HG02943 (cell line): ENCODE measurements at regions not wholly inside any gene's neighbourhood (a gene's known extent, or its start where the extent isn't known, plus 50 kb on each side); places are given as distances from the start of the nearest gene placed in this dataset.

Source experiments
- ATAC-seq: cut with Tn5 transposase; IDR thresholded peaks from one replicate; pipeline ENCODE4 v1.9.1; 2021; ENCODE audit warnings: mild to moderate bottlenecking, low read depth, moderate library complexity; ENCODE audit not compliant: unreplicated experiment

DNA sequence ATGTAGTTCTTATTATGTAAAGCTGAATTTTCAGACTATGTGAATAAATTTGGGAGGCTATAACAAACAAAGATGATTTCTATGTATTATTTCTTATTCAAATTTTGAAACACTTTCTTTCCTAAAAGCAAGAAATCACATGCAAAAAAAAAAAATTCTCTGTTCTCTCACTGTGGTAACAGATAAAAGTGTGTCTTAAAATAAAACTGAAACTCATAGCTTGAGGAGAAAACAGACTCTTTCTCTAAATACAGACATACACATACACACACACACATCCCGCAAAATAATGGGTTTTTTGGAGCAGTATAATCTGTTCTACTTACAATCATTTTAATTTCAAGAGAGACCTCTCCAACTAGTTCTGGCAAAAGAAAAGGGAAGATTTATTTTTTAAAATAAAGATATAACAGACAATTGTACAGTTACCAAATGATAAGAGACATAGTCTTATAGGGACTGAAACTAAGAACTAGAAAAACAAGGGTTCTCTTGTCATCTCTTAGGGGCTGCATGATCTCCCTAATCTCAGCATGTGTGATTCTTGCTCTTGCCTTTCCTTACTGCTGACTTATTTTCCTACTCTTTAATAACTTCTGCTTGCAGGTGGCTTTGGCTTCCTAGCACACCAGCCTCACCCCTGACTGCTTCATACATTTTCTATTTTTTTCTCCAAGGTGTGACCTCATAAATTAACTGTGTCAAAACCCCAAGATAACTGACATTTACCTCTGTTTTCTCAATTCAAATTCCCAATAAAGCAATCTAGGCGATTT is 483.5 kb upstream of the POT1 start:
- ATAC-seq: no peak

DNA sequence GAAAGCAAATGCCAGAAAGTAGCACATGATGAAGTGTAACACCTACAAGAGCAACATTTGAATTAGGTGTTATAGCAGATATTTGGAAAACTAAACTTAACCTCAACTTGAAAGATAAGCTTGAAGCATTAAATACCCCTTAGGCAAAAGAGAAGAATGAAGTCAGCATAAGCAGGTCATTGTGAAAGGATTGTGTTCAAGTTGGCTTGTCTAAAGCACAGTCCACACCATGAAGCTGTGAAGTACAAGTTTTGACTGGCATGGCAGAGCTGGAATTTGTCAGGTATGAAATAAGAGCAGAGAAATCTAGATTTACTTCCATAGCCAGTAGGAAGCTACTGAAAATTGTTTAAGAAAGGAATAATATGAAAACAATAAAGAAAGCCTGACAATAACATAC is 480.3 kb upstream of the POT1 start:
- no peak for ATAC-seq

DNA sequence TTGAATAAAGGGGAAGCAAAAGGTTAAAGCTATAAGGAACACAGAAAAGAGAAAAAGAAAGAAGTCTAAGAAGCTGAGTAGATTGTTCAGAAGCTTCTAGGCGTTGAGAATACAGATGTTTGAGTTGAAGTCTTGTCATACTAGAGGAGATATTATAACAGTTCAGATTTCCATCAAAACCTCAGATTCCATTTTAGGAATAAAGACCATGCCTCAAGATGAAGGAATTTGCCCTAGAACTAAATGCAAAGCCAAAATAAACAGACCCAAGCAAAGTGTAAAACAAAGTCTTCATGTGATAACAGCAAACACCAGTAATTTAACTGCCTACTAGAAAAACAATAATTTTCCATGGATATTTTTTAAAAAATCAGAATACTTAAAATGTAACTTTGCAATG is 476.5 kb upstream of the POT1 start:
- ATAC-seq: no peak

DNA sequence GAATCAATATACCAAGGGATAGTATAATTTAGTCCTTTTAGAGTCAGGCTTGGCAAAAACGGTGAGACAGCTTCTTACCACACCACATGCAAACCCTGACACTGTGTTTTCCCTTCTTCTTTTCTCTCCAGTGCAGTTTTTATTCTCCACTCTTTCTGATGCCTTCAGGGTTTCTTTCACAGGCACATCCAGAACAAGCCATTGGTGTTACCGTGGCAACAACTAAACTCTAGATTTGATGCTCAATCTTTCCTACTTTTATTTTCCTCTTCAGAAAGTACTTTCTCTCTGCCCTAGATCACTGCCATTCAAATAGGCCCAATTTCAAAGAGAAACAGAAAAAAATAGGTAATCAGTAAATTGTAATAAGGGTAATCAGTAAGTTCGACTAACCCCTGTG is 469.8 kb upstream of the POT1 start:
- no peak for ATAC-seq

DNA sequence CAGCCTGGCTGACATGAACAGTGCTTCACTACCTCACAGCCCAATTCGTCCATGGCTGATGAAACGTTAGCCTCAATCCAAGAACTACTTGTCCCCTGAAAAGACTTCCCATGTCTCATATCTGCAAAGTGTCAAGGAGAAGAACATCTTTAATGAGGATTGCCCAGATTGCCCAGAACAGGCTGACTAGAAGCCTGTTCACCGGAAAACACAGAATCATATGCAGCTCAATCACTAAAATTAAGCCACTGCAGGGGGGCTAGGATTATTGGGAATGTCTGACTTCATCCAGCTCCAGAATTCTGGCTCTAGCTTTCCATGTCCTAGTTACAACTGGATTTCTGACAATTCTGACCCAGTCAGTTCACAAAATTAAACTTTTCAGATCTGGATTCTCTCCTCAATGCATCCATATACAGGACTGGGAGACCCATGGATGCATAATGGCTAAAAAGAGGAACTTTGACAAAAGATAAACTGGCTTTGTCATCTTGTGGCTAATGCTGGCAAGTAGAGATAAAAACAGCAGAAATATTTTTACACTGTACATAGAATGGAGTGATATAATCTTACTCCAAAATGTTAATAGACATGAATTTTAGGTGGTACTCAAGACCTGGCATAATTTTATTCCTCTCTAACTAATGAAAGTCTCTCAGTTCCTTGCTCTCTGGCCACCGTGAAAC is 467.0 kb upstream of the POT1 start:
- no peak for ATAC-seq

DNA sequence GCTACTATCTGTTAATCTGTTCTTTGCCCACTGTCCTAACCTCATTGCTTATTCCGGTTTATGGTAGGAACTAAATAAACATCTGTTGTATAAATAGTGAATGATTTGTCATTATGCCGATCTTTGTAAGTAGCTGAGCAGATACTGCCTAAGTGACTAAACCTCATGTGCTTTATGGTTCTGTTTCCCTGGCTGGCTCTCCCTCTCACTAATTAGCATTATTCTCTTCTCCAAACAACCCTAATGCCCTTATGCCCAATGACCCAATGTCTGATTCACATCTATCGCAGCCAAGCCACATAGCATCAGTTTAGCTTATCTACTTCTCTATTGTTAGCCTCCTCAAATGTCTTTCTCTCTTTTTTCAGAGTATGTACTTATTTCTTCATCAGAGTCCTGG is 462.3 kb upstream of the POT1 start:
- no peak for ATAC-seq

DNA sequence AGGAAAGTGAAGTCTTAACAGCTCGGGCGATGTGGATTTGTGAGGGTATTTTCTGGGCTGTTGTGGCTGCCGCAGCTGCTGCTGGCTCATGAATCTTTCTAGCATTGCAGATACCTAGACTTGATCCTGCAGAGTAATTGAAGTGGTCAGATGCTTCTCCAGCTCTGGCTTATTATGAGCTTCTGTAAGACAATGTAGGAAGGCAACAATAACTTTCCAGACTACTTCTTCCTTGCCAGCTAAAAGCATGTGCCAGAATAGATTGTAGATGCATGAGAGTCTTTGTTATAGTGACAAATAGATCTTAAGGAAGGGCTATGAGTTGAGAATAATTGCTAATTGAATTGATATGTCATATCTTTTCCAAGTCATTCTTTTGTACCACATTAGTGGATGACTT is 461.4 kb upstream of the POT1 start:
- no peak for ATAC-seq

DNA sequence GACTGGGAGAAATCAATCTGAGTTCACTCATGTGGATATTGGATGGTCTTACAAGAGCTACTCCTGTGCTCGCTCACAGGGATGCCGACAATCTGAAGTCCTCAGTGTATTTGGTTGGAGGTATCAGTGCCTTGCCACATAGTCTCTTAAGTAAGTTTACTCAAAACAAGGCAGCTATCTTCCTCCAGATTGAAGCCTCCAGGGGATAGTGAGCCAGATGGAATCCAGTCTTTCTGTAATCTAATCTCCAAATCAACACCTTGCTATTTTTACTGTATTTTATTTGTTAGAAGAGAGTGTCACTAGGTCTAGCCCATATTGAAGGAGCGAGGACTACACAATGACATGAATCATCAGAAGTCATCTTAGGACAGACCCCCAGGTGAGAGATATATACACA is 456.6 kb upstream of the POT1 start:
- no peak for ATAC-seq

DNA sequence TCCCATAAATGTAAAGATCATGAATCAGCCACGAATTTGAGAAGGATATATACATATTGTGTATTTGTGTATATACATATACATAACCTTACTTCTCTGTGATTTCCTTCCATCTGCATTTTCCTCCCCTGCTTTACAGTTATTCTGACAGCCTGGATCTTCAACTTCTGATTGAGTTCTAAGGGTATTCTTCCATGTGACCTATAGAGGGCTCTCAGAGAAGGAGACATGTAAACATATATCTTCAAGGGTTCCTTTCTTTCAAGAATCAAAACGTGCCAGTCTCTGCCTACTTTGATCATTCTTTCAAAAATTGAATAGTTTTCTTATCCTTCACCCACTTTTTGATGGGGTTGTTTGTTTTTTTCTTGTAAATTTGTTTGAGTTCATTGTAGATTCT is 453.7 kb upstream of the POT1 start:
- ATAC-seq: no peak

DNA sequence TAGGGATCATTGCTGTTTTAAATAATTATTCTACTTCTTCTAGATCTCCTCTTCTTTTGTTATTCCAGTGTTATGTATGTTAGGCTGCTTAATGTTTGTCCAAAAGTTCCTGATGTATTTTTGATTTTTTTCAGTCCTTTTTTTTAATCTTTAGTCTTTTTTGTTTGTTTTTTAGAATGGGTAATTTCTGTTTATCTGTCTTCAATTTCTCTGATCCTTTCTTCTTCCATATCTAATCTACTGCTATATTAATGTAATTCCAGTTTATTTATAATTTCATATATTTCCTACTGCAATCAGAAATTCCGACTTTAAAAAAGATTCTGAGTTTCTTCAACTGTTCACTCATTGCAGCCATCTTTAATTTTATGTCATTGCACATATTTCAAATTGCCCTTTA is 452.8 kb upstream of the POT1 start:
- ATAC-seq: no peak

DNA sequence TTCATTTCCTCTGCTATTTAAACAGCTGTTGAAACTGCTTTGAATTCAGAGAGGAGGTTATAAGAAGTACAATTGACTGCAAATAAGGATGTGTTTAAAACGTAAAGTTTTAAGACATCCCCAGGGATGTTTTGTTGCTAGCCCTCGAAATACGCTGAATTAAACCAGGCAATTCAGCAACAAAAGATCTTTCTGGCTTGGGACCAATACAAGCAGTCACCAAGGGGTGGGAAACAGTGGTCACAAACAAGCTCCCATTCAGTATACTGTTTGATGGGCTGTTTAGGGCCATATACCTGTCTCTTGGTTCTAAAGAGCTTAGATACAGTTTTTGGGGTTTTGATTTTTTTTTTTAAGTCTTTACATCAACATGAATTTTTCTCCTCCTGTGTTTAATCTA is 446.3 kb upstream of the POT1 start:
- ATAC-seq: no peak

DNA sequence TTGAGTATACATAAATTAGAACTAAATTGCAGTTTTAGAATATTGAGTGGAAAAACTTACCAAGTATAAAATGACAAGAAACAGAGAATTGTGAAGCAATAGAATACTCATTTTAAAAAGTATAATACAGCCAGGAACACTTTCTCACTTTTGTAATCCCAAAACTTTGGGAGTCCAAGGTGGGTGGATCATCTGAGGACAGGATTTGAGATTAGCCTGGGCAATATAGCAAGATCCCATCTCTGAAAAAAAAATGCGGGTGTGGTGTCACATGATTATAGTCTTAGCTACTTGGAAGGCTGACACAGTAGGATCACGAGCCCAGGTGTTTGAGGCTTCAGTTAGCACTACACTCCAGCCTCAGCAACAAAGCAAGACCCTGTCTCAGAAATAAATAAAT is 440.9 kb upstream of the POT1 start:
- no peak for ATAC-seq

DNA sequence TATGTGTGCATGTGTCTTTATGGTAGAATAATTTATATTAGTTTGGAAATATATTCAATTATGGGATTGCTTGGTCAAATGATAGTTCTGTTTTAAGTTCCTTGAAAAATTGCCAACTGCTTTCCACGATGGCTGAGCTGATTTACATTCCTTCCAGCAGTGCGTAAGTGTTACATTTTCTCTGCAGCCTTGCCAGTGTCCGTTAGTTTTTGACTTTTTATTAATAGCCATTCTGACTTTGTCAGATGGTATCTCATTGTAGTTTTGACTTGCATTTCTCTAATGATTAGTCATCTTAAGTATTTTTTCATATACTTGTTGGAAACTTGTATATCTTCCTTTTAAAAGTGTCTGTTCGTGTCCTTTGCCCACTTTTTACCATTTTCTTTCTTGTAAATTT is 434.2 kb upstream of the POT1 start:
- ATAC-seq: no peak

DNA sequence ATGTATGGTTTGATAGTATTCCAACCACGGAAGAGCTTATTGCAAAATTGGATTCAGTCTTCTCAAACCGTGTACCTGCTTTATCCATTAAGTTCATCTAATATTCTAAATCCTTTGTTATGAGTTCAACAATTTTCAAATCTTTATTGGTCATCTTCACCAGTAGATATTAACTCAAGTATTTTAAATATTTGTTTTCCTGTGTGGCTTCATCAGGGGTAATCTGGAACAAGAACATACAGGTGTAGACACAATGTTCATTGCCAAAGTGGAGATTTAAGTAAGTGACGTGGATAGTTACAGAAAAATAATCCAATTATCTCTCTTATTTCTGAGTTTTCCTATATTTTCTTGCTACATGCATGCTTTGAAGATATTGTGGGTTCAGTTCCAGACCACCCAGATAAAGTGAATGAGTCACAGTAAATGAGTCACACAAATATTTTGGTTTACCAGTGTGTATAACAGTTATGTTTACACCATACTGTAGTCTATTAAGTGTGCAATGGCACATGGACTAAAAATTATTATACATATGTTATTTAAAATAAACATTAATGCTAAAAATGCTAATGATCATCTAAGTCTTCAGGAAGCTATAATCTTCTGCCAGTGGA is 429.0 kb upstream of the POT1 start:
- no peak for ATAC-seq

DNA sequence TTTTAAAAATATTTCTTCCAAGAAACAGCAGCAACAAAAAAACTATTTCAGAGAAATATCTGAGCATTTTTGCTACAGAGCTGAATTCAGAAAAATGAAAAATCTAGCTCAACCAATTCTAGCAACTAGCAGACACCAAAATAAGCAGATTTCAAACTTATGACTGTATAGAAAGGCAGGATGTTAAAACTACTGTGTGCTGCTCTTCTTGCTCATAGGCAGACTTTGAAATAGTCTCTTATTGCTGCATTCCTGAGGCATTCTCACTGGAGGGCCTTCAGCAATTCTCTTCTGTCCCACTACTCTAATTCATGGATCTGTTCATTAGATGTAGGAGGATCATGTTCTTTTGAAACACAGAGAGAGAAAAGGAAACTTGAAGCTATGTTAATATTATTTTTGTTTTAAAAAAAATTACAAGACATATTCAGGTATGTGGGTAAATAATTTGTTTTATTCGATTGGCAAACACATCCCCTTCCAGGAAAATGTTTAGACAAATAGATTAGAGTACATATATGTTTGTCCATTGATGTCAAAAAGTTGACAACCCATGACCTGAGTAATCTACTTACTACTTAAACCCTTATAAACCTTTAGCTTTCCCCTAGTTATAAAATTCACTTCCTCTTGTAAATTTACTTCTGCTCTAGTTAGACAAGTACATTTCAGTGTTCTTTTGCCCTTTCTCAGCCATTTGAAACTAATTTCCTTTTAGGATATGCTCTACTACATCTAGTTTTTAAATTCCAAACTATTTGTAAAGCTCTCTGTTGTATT is 428.2 kb upstream of the POT1 start:
- no peak for ATAC-seq

DNA sequence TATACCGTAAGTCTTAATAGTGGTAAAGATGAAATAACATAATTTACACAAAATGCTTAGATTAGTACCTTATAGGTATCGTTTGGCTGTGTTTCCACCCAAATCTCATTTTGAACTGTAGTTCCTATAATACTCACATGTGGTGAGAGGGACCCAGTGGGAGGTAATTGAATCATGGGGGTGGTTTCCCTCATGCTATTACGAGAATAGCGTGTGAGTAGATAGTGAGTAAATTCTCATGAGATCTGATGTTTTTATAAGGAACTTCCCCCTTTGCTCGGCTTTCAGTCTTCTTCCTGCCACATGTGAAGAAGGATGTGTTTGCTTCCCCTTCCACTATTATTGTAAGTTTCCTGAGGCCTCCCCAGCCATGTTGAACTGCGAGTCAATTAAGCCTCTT is 426.3 kb upstream of the POT1 start:
- no peak for ATAC-seq

DNA sequence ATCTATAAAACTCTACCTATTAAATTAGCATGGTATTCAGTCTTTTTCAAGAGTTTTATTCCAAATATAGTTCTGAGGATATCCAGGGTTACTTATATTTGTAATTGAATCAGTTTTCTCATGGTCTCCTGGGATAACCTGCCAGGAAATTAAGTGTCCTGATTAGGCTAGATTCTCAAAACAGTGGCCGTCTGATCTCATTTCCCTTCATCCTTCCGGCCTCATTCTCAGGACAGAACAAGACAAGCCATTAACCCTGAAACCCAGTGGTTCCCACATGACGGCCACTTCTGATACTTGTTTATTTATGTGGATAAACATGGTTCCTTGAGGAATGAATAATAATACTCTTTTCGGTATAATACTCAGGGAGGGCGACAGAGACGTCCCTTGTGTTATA is 417.6 kb upstream of the POT1 start:
- ATAC-seq: no peak

DNA sequence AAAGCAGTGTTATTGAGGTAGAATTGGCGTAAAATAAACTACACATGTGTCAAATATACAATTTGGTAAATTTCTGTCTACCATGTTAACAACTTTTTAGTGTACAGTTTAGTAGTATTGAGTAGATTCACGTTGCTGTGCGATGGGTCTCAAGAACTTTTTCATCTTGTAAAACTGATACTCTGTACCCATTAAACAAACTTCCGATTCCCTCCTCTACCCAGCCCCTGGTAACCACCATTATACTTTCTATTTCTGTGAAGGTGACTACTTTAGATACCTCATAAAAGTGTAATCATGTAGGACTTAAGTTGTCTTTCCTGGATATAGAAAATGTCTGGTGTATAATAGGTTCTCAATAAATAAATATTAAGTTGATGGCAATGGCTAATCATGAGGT is 408.5 kb upstream of the POT1 start:
- no peak for ATAC-seq

DNA sequence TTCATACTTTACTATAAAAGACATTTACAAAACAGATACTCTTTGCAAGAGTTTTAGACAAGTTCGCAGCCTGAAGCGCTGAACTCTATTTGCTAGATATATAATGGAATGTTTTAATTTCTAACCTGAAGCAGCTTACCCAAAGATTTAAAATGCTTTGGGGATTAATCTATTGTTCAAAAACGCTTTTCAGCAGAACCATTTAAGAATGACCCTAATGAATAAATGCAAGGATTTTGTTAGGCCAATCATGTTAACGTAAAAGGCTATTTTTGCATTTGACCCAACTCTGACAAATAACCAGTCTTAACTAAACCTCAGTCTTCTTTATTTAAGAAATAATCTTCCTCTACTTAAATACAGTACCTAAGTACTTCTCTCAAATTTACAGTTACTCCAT is 406.7 kb upstream of the POT1 start:
- ATAC-seq: no peak

DNA sequence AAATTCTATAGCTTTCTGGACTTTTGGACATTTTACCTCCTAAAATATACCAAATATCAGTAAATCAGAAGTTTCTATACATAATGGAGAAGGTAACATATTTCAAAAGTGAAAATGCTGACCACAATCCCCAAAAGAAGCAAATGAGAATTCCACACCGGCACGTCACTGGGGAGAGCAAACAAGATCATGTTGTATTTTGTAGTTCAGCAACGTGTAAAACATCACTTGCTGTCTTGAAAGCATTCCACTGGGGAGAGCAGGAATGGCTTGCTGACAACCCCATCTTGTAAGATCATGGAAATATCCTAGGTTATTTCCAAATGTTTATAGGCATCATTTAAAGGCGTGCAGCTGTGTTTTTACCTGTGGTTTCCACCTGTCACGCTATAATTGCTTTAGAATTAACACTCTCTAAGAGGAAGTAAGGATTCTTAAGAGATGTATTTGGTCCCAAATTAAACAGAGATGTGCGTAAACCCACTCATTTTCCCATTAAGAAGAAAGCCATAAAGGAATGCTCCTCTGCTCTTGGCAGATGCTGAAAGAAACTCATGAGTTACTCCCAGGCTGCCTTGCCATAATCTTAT is 397.1 kb upstream of the POT1 start:
- no peak for ATAC-seq

DNA sequence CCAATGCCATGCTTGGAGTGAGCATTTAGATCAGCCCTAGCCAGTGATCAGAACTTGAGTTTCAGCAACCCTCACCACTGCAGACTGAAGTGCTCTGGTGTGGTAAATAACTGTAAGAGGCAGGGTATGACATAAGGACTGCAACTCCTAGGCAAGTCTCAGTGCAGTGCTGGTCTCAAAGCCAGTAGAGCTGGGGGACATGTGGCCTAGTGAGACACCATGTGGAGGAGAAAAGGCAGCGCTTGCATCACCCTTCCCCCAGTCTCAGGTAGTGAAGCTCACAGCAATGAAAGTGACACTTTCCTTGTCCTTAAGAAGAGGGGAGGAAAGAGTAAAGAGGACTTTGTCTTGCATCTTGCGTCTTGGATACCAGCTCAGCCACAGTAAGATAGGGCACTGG is 386.8 kb upstream of the POT1 start:
- ATAC-seq: no peak
